GM19463 (cell line): ENCODE measurements at regions not wholly inside any gene's neighbourhood (a gene's known extent, or its start where the extent isn't known, plus 50 kb on each side); places are given as distances from the start of the nearest gene placed in this dataset.

Experiments
- ATAC-seq: cut with Tn5 transposase; IDR thresholded peaks from one replicate; pipeline ENCODE4 v1.9.1; 2021; ENCODE audit warnings: mild to moderate bottlenecking, moderate library complexity; ENCODE audit not compliant: unreplicated experiment

- ATAC-seq = no peak
These were observed 240.7 kb upstream of the RAB6C start for GRCh38 chr2:129738799-129739198.

- ATAC-seq = no peak
These were observed 239.0 kb upstream of the RAB6C start for GRCh38 chr2:129740504-129740903.

- no peak for ATAC-seq
These were observed 238.3 kb upstream of the RAB6C start for GRCh38 chr2:129741165-129741564.

- no peak for ATAC-seq
These were observed 237.8 kb upstream of the RAB6C start for GRCh38 chr2:129741623-129742022.

- no peak for ATAC-seq
These were observed 236.9 kb upstream of the RAB6C start for GRCh38 chr2:129742415-129743180.

- no peak for ATAC-seq
These were observed 235.3 kb upstream of the RAB6C start for GRCh38 chr2:129744141-129744540.

- ATAC-seq = no peak
These were observed 234.8 kb upstream of the RAB6C start for GRCh38 chr2:129744649-129745048.

- no peak for ATAC-seq
These were observed 231.9 kb upstream of the RAB6C start for GRCh38 chr2:129747500-129748125.

- ATAC-seq = no peak
These were observed 231.2 kb upstream of the RAB6C start for GRCh38 chr2:129748250-129748649.

GRCh38 chr2:129748653-129749052 is 230.8 kb upstream of the RAB6C start:
- no peak for ATAC-seq

GRCh38 chr2:129751409-129751808 is 228.1 kb upstream of the RAB6C start:
- ATAC-seq = no peak

- no peak for ATAC-seq
These were observed 227.3 kb upstream of the RAB6C start for GRCh38 chr2:129752176-129752575.

GRCh38 chr2:129752686-129753085 is 226.8 kb upstream of the RAB6C start:
- ATAC-seq = no peak

- no peak for ATAC-seq
These were observed 226.2 kb upstream of the RAB6C start for GRCh38 chr2:129753261-129753660.

GRCh38 chr2:129754421-129754820 is 225.0 kb upstream of the RAB6C start:
- no peak for ATAC-seq

- ATAC-seq = no peak
These were observed 224.6 kb upstream of the RAB6C start for GRCh38 chr2:129754831-129755230.

- ATAC-seq = no peak
These were observed 223.7 kb upstream of the RAB6C start for GRCh38 chr2:129755786-129756185.

- no peak for ATAC-seq
These were observed 223.2 kb upstream of the RAB6C start for GRCh38 chr2:129756276-129756675.

- ATAC-seq = no peak
These were observed 222.0 kb upstream of the RAB6C start for GRCh38 chr2:129757366-129757914.

- ATAC-seq = no peak
These were observed 221.3 kb upstream of the RAB6C start for GRCh38 chr2:129757915-129758783.

GRCh38 chr2:129758784-129759471 is 220.5 kb upstream of the RAB6C start:
- no peak for ATAC-seq
